Kidney epithelial cell (primary cell): ENCODE measurements at regions not wholly inside any gene's neighbourhood (a gene's known extent, or its start where the extent isn't known, plus 50 kb on each side); places are given as distances from the start of the nearest gene placed in this dataset.

Source experiments
- DNase-seq: peaks from one replicate; pipeline ENCODE4 v3.0.0-alpha.2; 2010; ENCODE audit warnings: low read depth
- H3K27me3 ChIP-seq: 2 replicates; pipeline ENCODE4 v1.6.0; 2011; ENCODE audit warnings: low read length; ENCODE audit not compliant: control insufficient read depth, insufficient read depth
- H3K36me3 ChIP-seq: 2 replicates; pipeline ENCODE4 v1.5.1; 2011; ENCODE audit warnings: low read length; ENCODE audit not compliant: control insufficient read depth, insufficient read depth
- H3K4me3 ChIP-seq: 2 replicates; pipeline ENCODE4 v1.5.1; 2011; ENCODE audit warnings: low read depth, mild to moderate bottlenecking, control low read depth, low read length
- TF ChIP-seq, protein P1 (sequence below): IDR thresholded peaks from 2 replicates; pipeline ENCODE4 v1.5.1; 2011; ENCODE audit warnings: mild to moderate bottlenecking, moderate library complexity, low read length, control low read depth, inconsistent platforms; ENCODE audit not compliant: insufficient read depth, poor library complexity, severe bottlenecking

DNA sequence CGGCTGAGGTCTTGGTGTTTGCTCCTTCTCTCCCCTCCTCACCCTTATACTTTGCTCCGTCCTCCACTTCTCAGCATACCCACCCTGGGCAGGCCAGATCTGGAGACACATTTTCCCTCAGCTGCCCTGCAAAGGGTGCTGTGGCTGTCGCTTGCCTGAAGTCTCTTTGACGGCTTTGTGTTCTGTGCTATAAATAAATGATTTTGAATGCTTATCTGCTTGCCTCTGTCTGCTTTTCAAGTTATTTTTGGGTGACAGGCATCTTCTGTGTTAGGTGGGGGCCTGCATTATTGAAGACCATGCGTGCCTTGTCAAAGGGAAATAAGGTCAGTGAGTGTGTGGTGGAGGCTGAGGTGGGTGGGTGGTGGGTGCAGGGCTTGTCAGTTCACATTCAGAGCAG is 66.9 kb upstream of the KCND3 start:
- Histone ChIP-seq H3K36me3 (no peaks in the 10 kb centered on the region), H3K27me3 (no peaks in the 10 kb centered on the region), H3K4me3 (no peak overlapping the region)
- no peak for DNase-seq
- TF ChIP-seq, protein P1, sequence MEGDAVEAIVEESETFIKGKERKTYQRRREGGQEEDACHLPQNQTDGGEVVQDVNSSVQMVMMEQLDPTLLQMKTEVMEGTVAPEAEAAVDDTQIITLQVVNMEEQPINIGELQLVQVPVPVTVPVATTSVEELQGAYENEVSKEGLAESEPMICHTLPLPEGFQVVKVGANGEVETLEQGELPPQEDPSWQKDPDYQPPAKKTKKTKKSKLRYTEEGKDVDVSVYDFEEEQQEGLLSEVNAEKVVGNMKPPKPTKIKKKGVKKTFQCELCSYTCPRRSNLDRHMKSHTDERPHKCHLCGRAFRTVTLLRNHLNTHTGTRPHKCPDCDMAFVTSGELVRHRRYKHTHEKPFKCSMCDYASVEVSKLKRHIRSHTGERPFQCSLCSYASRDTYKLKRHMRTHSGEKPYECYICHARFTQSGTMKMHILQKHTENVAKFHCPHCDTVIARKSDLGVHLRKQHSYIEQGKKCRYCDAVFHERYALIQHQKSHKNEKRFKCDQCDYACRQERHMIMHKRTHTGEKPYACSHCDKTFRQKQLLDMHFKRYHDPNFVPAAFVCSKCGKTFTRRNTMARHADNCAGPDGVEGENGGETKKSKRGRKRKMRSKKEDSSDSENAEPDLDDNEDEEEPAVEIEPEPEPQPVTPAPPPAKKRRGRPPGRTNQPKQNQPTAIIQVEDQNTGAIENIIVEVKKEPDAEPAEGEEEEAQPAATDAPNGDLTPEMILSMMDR, result no peak

GRCh38 chr1:112057736-112058135 is 68.3 kb upstream of the KCND3 start:
- Histone ChIP-seq H3K4me3 (no peak overlapping the region), H3K36me3 (no peaks in the 10 kb centered on the region), H3K27me3 (no peaks in the 10 kb centered on the region)
- no peak for DNase-seq
- TF ChIP-seq, protein P1, result no peak

DNA sequence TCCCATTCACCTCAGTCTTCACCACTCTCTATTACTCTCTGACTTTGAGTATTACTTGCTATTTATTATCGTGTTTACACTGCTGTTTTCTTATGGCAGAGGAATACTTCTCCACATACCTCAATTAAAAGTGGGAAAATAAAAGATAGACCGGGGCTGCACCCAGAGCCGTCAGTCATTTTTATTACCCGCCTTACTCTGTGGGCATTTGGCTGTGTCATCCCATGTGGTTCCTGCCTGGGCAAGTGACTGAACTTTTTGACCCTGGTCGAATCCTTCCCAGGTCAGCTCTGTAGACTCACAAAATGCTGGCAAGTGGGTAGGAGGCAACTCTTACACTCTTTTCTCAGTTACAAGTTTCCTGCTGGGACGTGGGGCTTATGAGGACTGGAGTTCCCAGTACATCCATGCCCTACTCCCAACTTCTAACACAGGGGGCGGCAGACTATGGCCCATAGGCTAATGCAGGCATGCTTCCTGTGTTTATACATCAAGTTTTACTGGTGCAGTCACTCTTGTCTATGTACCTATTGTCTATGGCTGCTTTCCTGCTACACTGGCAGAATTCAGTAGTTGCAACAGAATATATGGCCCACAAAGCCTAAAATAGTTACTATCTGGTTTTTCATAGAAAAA is 69.5 kb upstream of the KCND3 start:
- Histone ChIP-seq H3K4me3 (no peak overlapping the region), H3K27me3 (no peaks in the 10 kb centered on the region), H3K36me3 (no peaks in the 10 kb centered on the region)
- DNase-seq, result no peak
- TF ChIP-seq, protein P1, result no peak

- DNase-seq, result no peak
- H3K27me3 ChIP-seq, result no peaks in the 10 kb centered on the region
- no peak overlapping the region for H3K4me3 ChIP-seq
- TF ChIP-seq, protein P1, result no peak
- H3K36me3 ChIP-seq, result no peaks in the 10 kb centered on the region
Observed at GRCh38 chr1:112059679-112060078, 70.2 kb upstream of the KCND3 start.

- Histone ChIP-seq H3K27me3 (no peaks in the 10 kb centered on the region), H3K36me3 (no peaks in the 10 kb centered on the region), H3K4me3 (no peak overlapping the region)
- TF ChIP-seq, protein P1, result no peak
- DNase-seq, result no peak
Observed at GRCh38 chr1:112060261-112060660, 70.8 kb upstream of the KCND3 start.

DNA sequence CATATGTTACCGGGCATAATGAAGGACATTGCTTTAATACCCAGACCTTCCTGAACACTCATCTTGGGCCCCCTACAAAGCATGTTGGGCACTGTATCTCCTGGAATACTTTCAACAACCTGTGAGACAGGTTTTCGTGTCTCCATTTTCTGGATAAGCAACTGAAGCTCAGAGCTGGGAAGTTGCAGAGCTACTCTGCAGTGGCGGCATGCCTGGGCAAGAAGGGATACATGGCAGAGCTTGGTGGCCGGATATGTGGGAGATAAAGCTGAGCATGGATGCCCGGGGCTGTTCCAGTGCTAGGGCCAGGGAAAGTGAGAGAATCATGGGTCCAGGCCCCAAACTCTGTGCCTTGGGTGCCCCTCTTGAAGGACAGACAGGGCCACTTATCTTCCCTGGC is 71.6 kb upstream of the KCND3 start:
- no peak overlapping the region for H3K4me3 ChIP-seq
- TF ChIP-seq, protein P1, result no peak
- no peaks in the 10 kb centered on the region for H3K27me3 ChIP-seq
- no peaks in the 10 kb centered on the region for H3K36me3 ChIP-seq
- DNase-seq, result no peak
